HL-60 (cell line): ENCODE measurements at regions not wholly inside any gene's neighbourhood (a gene's known extent, or its start where the extent isn't known, plus 50 kb on each side); places are given as distances from the start of the nearest gene placed in this dataset.

ENCODE experiments used
- DNase-seq, 2 experiments: peaks; one replicate each; pipeline ENCODE4 v3.0.0-alpha.2; 2010 to 2020; ENCODE audit warnings: low read depth in 1 of 2, low spot score in 1 of 2
- H3K27ac ChIP-seq: fragments of 250-450 bp; sonication (Bioruptor Pico); replicated peaks from 2 replicates; pipeline ENCODE4 v1.5.1; 2020; ENCODE audit warnings: mild to moderate bottlenecking, moderate library complexity
- H3K27me3 ChIP-seq: fragments of 250-450 bp; sonication (Bioruptor Pico); 2 replicates; pipeline ENCODE4 v1.5.1; 2021; ENCODE audit warnings: mild to moderate bottlenecking, moderate library complexity; ENCODE audit not compliant: insufficient read depth, poor library complexity, severe bottlenecking
- H3K4me3 ChIP-seq: replicated peaks from 2 replicates; pipeline ENCODE4 v1.5.1; 2011; ENCODE audit warnings: mild to moderate bottlenecking, control low read depth, low read length; ENCODE audit not compliant: insufficient read depth
- GABPA ChIP-seq: IDR thresholded peaks from 2 replicates; pipeline ENCODE4 v1.6.1; 2012; ENCODE audit warnings: low read depth
- POLR2AphosphoS5 ChIP-seq: IDR thresholded peaks from 2 replicates; pipeline ENCODE4 v1.6.1; 2012; ENCODE audit warnings: low read depth
- SPI1 ChIP-seq: IDR thresholded peaks from 2 replicates; pipeline ENCODE4 v1.6.1; 2012; ENCODE audit warnings: low read depth, mild to moderate bottlenecking, borderline replicate concordance
- TF ChIP-seq, protein P1 (sequence below): IDR thresholded peaks from one replicate; pipeline ENCODE4 v1.5.1; 2011; ENCODE audit warnings: low read length, control low read depth, inconsistent platforms; ENCODE audit not compliant: insufficient read depth
- TF ChIP-seq, protein P2 (sequence below): IDR thresholded peaks from 2 replicates; pipeline ENCODE4 v1.6.1; 2012; ENCODE audit warnings: low read depth; ENCODE audit not compliant: insufficient replicate concordance

DNA sequence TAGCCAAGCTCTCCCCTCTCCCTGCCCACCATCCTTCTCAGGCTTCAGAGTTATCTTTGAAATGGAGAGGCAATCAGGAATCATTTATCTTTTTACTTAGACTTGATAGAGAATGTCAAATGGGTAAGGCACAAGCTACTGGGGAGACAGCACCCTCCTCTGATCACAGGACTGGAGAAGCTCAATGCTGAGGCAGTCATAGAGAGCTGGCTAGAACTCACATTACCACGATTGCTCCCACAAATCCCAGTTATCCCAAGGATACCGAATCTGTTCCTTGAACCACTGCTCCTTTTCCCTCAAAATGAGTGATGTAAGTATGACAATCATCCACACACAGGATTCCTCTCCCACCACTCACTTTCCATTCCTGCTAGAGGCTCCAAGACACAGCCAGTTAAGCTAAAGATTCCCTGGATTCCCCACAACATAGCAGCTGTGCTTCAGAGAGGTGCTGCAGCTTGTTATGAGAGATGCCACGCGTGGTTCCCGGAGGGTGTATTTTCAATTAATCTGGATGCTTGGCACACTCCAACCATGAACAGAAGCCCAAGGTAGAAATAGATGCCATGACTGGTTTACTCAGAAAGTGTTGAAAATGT is 96.2 kb upstream of the VGLL2 start:
- Histone ChIP-seq H3K27me3 (peaks cover 7% of the 10 kb centered on the region), H3K4me3 (no peak overlapping the region), H3K27ac (no peak overlapping the region)
- DNase-seq: no peak
- TF ChIP-seq POLR2AphosphoS5 (no peak), SPI1 (no peak), GABPA (no peak)
- TF ChIP-seq, protein P1, sequence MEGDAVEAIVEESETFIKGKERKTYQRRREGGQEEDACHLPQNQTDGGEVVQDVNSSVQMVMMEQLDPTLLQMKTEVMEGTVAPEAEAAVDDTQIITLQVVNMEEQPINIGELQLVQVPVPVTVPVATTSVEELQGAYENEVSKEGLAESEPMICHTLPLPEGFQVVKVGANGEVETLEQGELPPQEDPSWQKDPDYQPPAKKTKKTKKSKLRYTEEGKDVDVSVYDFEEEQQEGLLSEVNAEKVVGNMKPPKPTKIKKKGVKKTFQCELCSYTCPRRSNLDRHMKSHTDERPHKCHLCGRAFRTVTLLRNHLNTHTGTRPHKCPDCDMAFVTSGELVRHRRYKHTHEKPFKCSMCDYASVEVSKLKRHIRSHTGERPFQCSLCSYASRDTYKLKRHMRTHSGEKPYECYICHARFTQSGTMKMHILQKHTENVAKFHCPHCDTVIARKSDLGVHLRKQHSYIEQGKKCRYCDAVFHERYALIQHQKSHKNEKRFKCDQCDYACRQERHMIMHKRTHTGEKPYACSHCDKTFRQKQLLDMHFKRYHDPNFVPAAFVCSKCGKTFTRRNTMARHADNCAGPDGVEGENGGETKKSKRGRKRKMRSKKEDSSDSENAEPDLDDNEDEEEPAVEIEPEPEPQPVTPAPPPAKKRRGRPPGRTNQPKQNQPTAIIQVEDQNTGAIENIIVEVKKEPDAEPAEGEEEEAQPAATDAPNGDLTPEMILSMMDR: no peak
- TF ChIP-seq, protein P2, sequence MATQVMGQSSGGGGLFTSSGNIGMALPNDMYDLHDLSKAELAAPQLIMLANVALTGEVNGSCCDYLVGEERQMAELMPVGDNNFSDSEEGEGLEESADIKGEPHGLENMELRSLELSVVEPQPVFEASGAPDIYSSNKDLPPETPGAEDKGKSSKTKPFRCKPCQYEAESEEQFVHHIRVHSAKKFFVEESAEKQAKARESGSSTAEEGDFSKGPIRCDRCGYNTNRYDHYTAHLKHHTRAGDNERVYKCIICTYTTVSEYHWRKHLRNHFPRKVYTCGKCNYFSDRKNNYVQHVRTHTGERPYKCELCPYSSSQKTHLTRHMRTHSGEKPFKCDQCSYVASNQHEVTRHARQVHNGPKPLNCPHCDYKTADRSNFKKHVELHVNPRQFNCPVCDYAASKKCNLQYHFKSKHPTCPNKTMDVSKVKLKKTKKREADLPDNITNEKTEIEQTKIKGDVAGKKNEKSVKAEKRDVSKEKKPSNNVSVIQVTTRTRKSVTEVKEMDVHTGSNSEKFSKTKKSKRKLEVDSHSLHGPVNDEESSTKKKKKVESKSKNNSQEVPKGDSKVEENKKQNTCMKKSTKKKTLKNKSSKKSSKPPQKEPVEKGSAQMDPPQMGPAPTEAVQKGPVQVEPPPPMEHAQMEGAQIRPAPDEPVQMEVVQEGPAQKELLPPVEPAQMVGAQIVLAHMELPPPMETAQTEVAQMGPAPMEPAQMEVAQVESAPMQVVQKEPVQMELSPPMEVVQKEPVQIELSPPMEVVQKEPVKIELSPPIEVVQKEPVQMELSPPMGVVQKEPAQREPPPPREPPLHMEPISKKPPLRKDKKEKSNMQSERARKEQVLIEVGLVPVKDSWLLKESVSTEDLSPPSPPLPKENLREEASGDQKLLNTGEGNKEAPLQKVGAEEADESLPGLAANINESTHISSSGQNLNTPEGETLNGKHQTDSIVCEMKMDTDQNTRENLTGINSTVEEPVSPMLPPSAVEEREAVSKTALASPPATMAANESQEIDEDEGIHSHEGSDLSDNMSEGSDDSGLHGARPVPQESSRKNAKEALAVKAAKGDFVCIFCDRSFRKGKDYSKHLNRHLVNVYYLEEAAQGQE: no peak

DNA sequence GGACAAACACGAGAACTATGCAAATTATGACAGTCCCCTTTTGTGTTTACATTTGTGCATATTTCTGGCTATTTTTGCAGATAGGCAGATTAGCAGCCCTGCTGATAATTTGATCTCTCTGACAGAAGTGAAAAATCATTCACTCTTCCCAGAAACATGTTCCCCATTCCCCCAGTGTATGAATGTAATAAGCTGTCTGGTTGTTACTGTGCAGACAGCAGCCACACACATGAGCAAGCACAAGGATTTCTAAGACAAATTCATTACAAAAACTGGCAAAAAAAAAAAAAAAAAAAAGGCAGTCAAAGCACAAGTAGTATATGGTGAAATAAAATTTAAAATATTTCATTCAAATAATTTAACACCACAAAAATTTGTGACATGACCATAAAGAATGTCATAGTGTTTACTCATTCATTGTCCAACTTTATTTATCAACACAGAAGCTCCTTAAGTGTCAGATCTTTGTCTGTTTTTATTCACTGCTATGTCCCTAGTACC is 95.5 kb upstream of the VGLL2 start:
- peaks cover 7% of the 10 kb centered on the region for H3K27me3 ChIP-seq
- no peak overlapping the region for H3K27ac ChIP-seq
- DNase-seq: no peak
- TF ChIP-seq GABPA (no peak), SPI1 (no peak), POLR2AphosphoS5 (no peak)
- TF ChIP-seq, protein P1: no peak
- TF ChIP-seq, protein P2: no peak
- H3K4me3 ChIP-seq: no peak overlapping the region

DNA sequence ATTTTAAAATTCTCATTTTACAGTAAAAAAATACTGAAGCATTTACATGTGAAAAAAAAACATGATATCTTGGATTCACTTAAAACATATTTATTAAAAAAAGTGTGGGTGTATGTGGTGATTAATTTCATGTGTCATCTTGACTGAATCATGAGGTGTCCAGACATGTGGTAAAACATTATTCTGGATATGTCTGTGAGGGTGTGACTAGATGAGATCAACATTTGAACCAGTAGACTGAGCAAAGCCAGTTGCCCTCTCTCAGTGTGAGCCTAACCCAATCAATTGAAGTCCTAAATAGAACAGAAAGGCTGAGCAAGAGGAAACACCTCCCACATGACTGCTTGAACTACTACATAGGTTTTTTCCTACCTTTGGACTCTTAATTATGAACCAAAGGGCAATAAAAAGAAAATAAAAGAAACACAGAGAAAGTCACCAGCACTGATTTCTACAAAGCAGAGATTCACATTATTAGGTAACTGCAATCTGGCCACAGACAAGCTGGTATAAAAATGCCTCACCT is 90.5 kb upstream of the VGLL2 start:
- Histone ChIP-seq H3K27ac (no peak overlapping the region), H3K27me3 (peaks cover 9% of the 10 kb centered on the region), H3K4me3 (no peak overlapping the region)
- DNase-seq: no peak
- TF ChIP-seq SPI1 (no peak), GABPA (no peak)

DNA sequence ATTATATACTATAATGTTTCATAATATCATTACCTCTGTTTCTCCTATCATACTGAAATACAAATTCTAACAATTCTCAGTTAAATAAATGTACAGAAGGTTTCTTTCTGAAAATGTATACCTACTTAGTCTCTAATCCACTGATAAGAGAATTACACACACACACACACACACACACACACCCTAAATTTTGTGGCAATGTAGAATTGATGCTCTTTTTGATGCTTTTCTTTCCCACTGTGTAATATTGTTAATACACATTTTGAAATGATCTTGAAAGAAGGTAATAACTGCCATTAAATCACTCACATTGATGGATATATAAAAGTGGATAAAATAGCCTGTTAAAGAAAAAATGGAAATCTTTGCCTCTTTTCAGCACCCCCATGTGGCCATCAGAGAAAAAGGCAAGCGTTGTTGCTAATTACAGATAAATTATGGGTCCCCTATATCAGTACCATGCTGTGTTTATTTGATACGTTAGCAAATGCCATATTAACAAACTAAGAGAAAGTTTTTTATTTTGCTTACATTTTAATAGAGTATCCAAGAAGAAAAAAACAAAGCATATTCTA is 76.6 kb upstream of the VGLL2 start:
- Histone ChIP-seq H3K27me3 (peaks cover 4% of the 10 kb centered on the region), H3K4me3 (no peak overlapping the region), H3K27ac (no peak overlapping the region)
- no peak for DNase-seq
- TF ChIP-seq, protein P1: peak; percentile 53
- TF ChIP-seq, protein P2: no peak
- TF ChIP-seq GABPA: no peak
